ENCODE measurements at regions not wholly inside any gene's neighbourhood (a gene's known extent, or its start where the extent isn't known, plus 50 kb on each side); places are given as distances from the start of the nearest gene placed in this dataset.
"Not testable (repeated sequence)": the region's sequence is repeated elsewhere in the genome, so short reads cannot be mapped to it uniquely, and the experiment has no call there.

GRCh38 chr6:27172524-27173231, 74.8 kb upstream of the PRSS16 start:
- H2BK120ac ChIP-seq (ENCODE audit: low read depth, low read length) = 0 out of 2 replicates have a peak overlapping the region, but pooled peaks have one; percentile 8
- intact Hi-C loops (cut with micrococcal nuclease); H2AK9ac ChIP-seq (replicated peaks; ENCODE audit: low read depth, low read length, poor library complexity); BruUV-seq (replicated peaks); H3K4me2 ChIP-seq (ENCODE audit: low read depth, low read length); H3K9me3 ChIP-seq (ENCODE audit: control insufficient read depth, insufficient read depth, low read length); H3K14ac ChIP-seq (replicated peaks; ENCODE audit: low read depth, low read length); H3K27ac ChIP-seq (ENCODE audit: insufficient read depth, low read length); H3K79me1 ChIP-seq (ENCODE audit: low read depth in 1 of 2, low read length in 2 of 2); dilution Hi-C loops (cut with HindIII; ENCODE audit: low sequenced_read_pairs, unreplicated experiment); H3K9ac ChIP-seq (ENCODE audit: low read depth, low read length); H3K27me3 ChIP-seq (ENCODE audit: control insufficient read depth, insufficient read depth, low read length); H3K36me3 ChIP-seq (ENCODE audit: control insufficient read depth, insufficient read depth, low read length); H2BK5ac ChIP-seq (ENCODE audit: low read depth, low read length, poor library complexity, severe bottlenecking); H4K20me1 ChIP-seq (ENCODE audit: insufficient read depth, low read length); ATAC-seq (ENCODE audit: low read depth); H3K4me1 ChIP-seq (ENCODE audit: control insufficient read depth, insufficient read depth, low read length); H3K56ac ChIP-seq (ENCODE audit: extremely low read depth, insufficient read depth, low read length); in situ Hi-C loops (cut with MboI; ENCODE audit: low sequenced_read_pairs); H3K23ac ChIP-seq (ENCODE audit: low read depth, low read length); H3K9me1 ChIP-seq (ENCODE audit: insufficient read depth, low read length); H3K18ac ChIP-seq (ENCODE audit: low read depth, low read length); H3K4me3 ChIP-seq (ENCODE audit: insufficient read depth, low read depth, low read length); DNase-seq; H2AFZ ChIP-seq (replicated peaks; ENCODE audit: low read length, poor library complexity); H3K4ac ChIP-seq (ENCODE audit: low read depth, low read length); H4K8ac ChIP-seq (ENCODE audit: low read depth in 2 of 2, low read length in 2 of 2); POLR2A ChIA-PET (ENCODE audit: unreplicated experiment); H4K5ac ChIP-seq (ENCODE audit: low read depth, low read length): not testable (repeated sequence)
- 0 out of 2 replicates have a peak overlapping the region, but pooled peaks have one; percentile 46 for H2BK20ac ChIP-seq (ENCODE audit: low read depth, low read length)
- WGBS, 2 experiments (ENCODE audit: extremely low coverage in 2 of 2, insufficient read length in 1 of 2) = 92% methylated on average over 5 of the region's 19 CpGs; no CpG with 5 or more reads in 1 of the 2 experiments
- H4K91ac ChIP-seq (ENCODE audit: insufficient read depth, low read depth, low read length) = 0 out of 2 replicates have a peak overlapping the region, but pooled peaks have one; percentile 4
- H2AK5ac ChIP-seq (ENCODE audit: low read depth, low read length) = peak overlapping the region; percentile 55; the same call in 1 of the 2 replicates
- H2BK15ac ChIP-seq (ENCODE audit: low read depth, low read length) = 0 out of 3 replicates have a peak overlapping the region, but pooled peaks have one; percentile 37
- CTCF ChIA-PET = interaction anchor here (0.6 kb wide), 1 partner anchor 346 kb away, joined by 3 read pairs; no protein-coding TSS in a partner anchor

DNA sequence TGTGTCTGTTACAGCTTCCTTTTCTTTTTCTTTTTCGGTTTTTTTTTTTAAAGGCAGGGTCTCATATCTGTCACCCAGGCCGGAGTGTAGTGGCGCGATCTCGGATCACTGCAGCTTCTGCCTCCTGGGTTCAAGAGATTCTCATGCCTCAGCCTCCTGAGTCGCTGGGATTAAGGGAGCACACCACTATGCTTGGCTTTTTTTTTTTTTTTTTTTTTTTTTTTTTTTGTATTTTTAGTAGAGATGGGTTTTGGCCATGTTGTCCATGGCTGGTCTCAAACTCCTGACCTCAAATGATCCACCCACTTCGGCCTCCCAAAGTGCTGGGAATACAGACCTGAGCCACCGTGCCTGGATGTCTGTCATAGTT, 74.3 kb upstream of the PRSS16 start:
- H3K4me3 ChIP-seq (ENCODE audit: insufficient read depth, low read depth, low read length); in situ Hi-C loops (cut with MboI; ENCODE audit: low sequenced_read_pairs): not testable (repeated sequence)
- WGBS, 2 experiments (ENCODE audit: extremely low coverage in 2 of 2, insufficient read length in 1 of 2) = no CpG with 5 or more reads among the region's 8 CpGs

More for the DNA sequence above, 74.3 kb upstream of the PRSS16 start:
- H3K79me1 ChIP-seq (ENCODE audit: low read depth in 1 of 2, low read length in 2 of 2); H2BK120ac ChIP-seq (ENCODE audit: low read depth, low read length); H2AK5ac ChIP-seq (ENCODE audit: low read depth, low read length); DNase-seq; H4K8ac ChIP-seq (ENCODE audit: low read depth in 2 of 2, low read length in 2 of 2); BruUV-seq (replicated peaks); ATAC-seq (ENCODE audit: low read depth); dilution Hi-C loops (cut with HindIII; ENCODE audit: low sequenced_read_pairs, unreplicated experiment); H2BK5ac ChIP-seq (ENCODE audit: low read depth, low read length, poor library complexity, severe bottlenecking); POLR2A ChIA-PET (ENCODE audit: unreplicated experiment); H3K4me2 ChIP-seq (ENCODE audit: low read depth, low read length); H3K27me3 ChIP-seq (ENCODE audit: control insufficient read depth, insufficient read depth, low read length); H3K9ac ChIP-seq (ENCODE audit: low read depth, low read length); H3K56ac ChIP-seq (ENCODE audit: extremely low read depth, insufficient read depth, low read length); H2AK9ac ChIP-seq (replicated peaks; ENCODE audit: low read depth, low read length, poor library complexity); H4K20me1 ChIP-seq (ENCODE audit: insufficient read depth, low read length); H3K36me3 ChIP-seq (ENCODE audit: control insufficient read depth, insufficient read depth, low read length); H3K23ac ChIP-seq (ENCODE audit: low read depth, low read length); H4K91ac ChIP-seq (ENCODE audit: insufficient read depth, low read depth, low read length); H3K14ac ChIP-seq (replicated peaks; ENCODE audit: low read depth, low read length); H2AFZ ChIP-seq (replicated peaks; ENCODE audit: low read length, poor library complexity); H3K9me3 ChIP-seq (ENCODE audit: control insufficient read depth, insufficient read depth, low read length); H3K4me1 ChIP-seq (ENCODE audit: control insufficient read depth, insufficient read depth, low read length); H2BK20ac ChIP-seq (ENCODE audit: low read depth, low read length); intact Hi-C loops (cut with micrococcal nuclease); H3K4ac ChIP-seq (ENCODE audit: low read depth, low read length); H3K18ac ChIP-seq (ENCODE audit: low read depth, low read length); H3K27ac ChIP-seq (ENCODE audit: insufficient read depth, low read length); H3K9me1 ChIP-seq (ENCODE audit: insufficient read depth, low read length); H4K5ac ChIP-seq (ENCODE audit: low read depth, low read length): not testable (repeated sequence)
- CTCF ChIA-PET = interaction anchor here (0.6 kb wide), 1 partner anchor 346 kb away, joined by 3 read pairs; no protein-coding TSS in a partner anchor
- H2BK15ac ChIP-seq (ENCODE audit: low read depth, low read length) = 0 out of 3 replicates have a peak overlapping the region, but pooled peaks have one; percentile 58

Data from IMR-90 (cell line).